Endothelial cell of umbilical vein (primary cell): ENCODE measurements at regions not wholly inside any gene's neighbourhood (a gene's known extent, or its start where the extent isn't known, plus 50 kb on each side); places are given as distances from the start of the nearest gene placed in this dataset.

Experiments
- JUN ChIP-seq: IDR thresholded peaks from 2 replicates; pipeline ENCODE4 v1.6.1; 2011; ENCODE audit warnings: borderline replicate concordance, low read depth; ENCODE audit not compliant: insufficient read length, insufficient read depth
- POLR2A ChIP-seq: IDR thresholded peaks from 2 replicates; pipeline ENCODE4 v1.6.1; 2012; ENCODE audit warnings: low read depth, mild to moderate bottlenecking, control low read depth, low read length
- TF ChIP-seq, protein P1 (sequence below), 2 donors: IDR thresholded peaks; 1 replicate in 1 of 2; 2 replicates in 1 of 2; pipeline ENCODE4 v1.5.1; 2011; ENCODE audit warnings: low read length in 2 of 2, mild to moderate bottlenecking in 2 of 2, moderate library complexity in 2 of 2, control low read depth in 1 of 2, inconsistent platforms in 1 of 2, low read depth in 1 of 2; ENCODE audit not compliant: insufficient read depth in 1 of 2; ENCODE audit errors: extremely low read depth in 1 of 2

DNA sequence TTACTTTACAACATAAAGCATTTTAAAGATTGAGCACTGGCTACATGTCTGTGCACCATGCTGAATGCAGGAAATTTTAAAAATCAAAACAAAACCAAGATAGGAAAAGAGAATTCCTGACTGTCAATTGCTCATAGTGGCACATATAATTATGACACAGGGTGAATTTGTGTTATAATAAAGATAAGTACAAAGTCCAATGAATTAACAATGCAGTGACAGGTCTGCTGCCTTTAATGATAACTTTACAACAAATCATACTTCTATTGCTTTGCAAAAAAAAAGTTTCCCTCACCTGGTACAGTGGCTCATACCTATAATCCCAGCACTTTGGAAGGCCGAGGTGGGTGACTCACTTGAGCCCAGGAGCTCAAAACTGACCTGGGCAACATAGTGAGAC, 93.8 kb upstream of the OSBPL8 start:
- TF ChIP-seq, protein P1, sequence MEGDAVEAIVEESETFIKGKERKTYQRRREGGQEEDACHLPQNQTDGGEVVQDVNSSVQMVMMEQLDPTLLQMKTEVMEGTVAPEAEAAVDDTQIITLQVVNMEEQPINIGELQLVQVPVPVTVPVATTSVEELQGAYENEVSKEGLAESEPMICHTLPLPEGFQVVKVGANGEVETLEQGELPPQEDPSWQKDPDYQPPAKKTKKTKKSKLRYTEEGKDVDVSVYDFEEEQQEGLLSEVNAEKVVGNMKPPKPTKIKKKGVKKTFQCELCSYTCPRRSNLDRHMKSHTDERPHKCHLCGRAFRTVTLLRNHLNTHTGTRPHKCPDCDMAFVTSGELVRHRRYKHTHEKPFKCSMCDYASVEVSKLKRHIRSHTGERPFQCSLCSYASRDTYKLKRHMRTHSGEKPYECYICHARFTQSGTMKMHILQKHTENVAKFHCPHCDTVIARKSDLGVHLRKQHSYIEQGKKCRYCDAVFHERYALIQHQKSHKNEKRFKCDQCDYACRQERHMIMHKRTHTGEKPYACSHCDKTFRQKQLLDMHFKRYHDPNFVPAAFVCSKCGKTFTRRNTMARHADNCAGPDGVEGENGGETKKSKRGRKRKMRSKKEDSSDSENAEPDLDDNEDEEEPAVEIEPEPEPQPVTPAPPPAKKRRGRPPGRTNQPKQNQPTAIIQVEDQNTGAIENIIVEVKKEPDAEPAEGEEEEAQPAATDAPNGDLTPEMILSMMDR (IDR thresholded peaks at IDR 0.05; ENCODE audit: extremely low read depth in 1 of 2, insufficient read depth in 1 of 2, low read depth in 1 of 2, low read length in 2 of 2): no peak
- TF ChIP-seq JUN (no peak), POLR2A (no peak)
